K562 (cell line): ENCODE measurements at regions not wholly inside any gene's neighbourhood (a gene's known extent, or its start where the extent isn't known, plus 50 kb on each side); places are given as distances from the start of the nearest gene placed in this dataset.

Experiments
- ATAC-seq: fragments of 200-7000 bp; cut with Tn5 transposase; 3 replicates; pipeline ENCODE4 v1.9.1; 2020; ENCODE audit warnings: moderate library complexity
- BruUV-seq: library from RNA; stranded (reverse); fragments of 400-500 nt; replicated peaks from 2 replicates; lab custom pipeline; 2021; lab: Mats Ljungman, UMichigan
- CTCF ChIA-PET: fragments of 300-600 bp; formaldehyde crosslinking; extraction: SDS; loops from one replicate; lab custom pipeline; 2021; ENCODE audit warnings: low intra/inter-chr PET ratio; lab: Yijun Ruan, JAX
- POLR2A ChIA-PET: fragments of 300-600, 350-650 bp; sonication (Branson Sonifier 250); formaldehyde crosslinking; extraction: SDS; loops from one replicate; lab custom pipeline; 2021; ENCODE audit warnings: antibody characterized with exemption, inconsistent platforms; lab: Yijun Ruan, JAX
- DNase-seq, 4 experiments: peaks; one replicate each; pipeline versions ENCODE4 v3.0.0 to v3.0.0-alpha.2; 2011 to 2018; ENCODE audit warnings: low spot score in 3 of 4, mixed read lengths in 3 of 4; ENCODE audit errors: extremely low read depth in 1 of 4
- FAIRE-seq: peaks from 2 replicates; lab custom pipeline; 2011; peaks lifted over from hg19 to GRCh38; lab: Jason Lieb, UNC
- H2AFZ ChIP-seq: 2 replicates; pipeline ENCODE4 v1.6.0; 2011; ENCODE audit warnings: low read depth, low read length, control low read depth, inconsistent platforms
- H3K27ac ChIP-seq: fragments of 200-600 bp; 3 replicates; pipeline ENCODE4 v1.8.0; 2011; ENCODE audit warnings: low read depth, mild to moderate bottlenecking, control low read depth, inconsistent platforms, low read length, moderate library complexity, mixed read lengths; ENCODE audit errors: extremely low read depth
- H3K27me3 ChIP-seq, 2 experiments: fragments of 300-600 bp in 1 of 2; 2 replicates in 1 of 2; 3 replicates in 1 of 2; pipeline versions ENCODE4 v1.6.0 to v1.8.0; 2011; ENCODE audit warnings: inconsistent platforms in 2 of 2, low read length in 2 of 2, mild to moderate bottlenecking in 1 of 2, mixed read lengths in 1 of 2, moderate library complexity in 1 of 2; ENCODE audit not compliant: control insufficient read depth in 2 of 2, insufficient read depth in 2 of 2
- H3K36me3 ChIP-seq: fragments of 300-600 bp; 3 replicates; pipeline ENCODE4 v1.8.0; 2011; ENCODE audit warnings: mild to moderate bottlenecking, low read length, inconsistent platforms; ENCODE audit not compliant: control insufficient read depth, insufficient read depth
- H3K4me1 ChIP-seq, 2 experiments: fragments of 200-600 bp in 1 of 2; replicated peaks in 1 of 2; 2 replicates in 1 of 2; 3 replicates in 1 of 2; pipeline versions ENCODE4 v1.5.1 to v1.8.0; 2011; ENCODE audit warnings: inconsistent platforms in 2 of 2, low read length in 2 of 2, mild to moderate bottlenecking in 1 of 2, mixed read lengths in 1 of 2, moderate library complexity in 1 of 2; ENCODE audit not compliant: control insufficient read depth in 2 of 2, insufficient read depth in 2 of 2
- H3K4me2 ChIP-seq: 2 replicates; pipeline ENCODE4 v1.6.1; 2011; ENCODE audit warnings: low read length, control low read depth, inconsistent platforms, mixed read lengths; ENCODE audit not compliant: insufficient read depth
- H3K4me3 ChIP-seq: fragments of 200-600 bp; sonication (generic), shearing (Covaris generic); 2 replicates; pipeline ENCODE4 v1.5.1; 2016; ENCODE audit warnings: control low read depth, inconsistent platforms
- H3K79me2 ChIP-seq: fragments of 200-600 bp; 3 replicates; pipeline ENCODE4 v1.8.0; 2011; ENCODE audit warnings: low read length, inconsistent platforms; ENCODE audit not compliant: control insufficient read depth, insufficient read depth
- H3K9ac ChIP-seq, 2 experiments: 2 replicates each; pipeline versions ENCODE4 v1.6.0 to v1.6.1; 2011; ENCODE audit warnings: low read depth in 2 of 2, low read length in 2 of 2, control low read depth in 1 of 2, inconsistent platforms in 1 of 2, mild to moderate bottlenecking in 1 of 2, mixed read lengths in 1 of 2; ENCODE audit not compliant: insufficient read depth in 1 of 2
- H3K9me1 ChIP-seq: one replicate; pipeline ENCODE4 v1.6.0; 2011; ENCODE audit warnings: inconsistent platforms, mild to moderate bottlenecking, low read length, moderate library complexity; ENCODE audit not compliant: control insufficient read depth, insufficient read depth
- H3K9me3 ChIP-seq: replicated peaks from 2 replicates; pipeline ENCODE4 v1.5.1; 2011; ENCODE audit warnings: low read depth, low read length, inconsistent platforms; ENCODE audit not compliant: control insufficient read depth, insufficient read depth
- H4K20me1 ChIP-seq: replicated peaks from 2 replicates; pipeline ENCODE4 v1.6.1; 2011; ENCODE audit warnings: low read length, inconsistent platforms, mixed read lengths; ENCODE audit not compliant: control insufficient read depth, insufficient read depth
- CBFA2T3 ChIP-seq: fragments of 450-650 bp; IDR thresholded peaks from 2 replicates; pipeline ENCODE4 v1.6.1; 2017
- FOXJ2 ChIP-seq: fragments of 200-800 bp; sonication (Bioruptor generic); IDR thresholded peaks from 2 replicates; pipeline ENCODE4 v1.6.1; 2016; ENCODE audit warnings: missing genetic modification characterization, missing compliant biosample characterization
- FOXK2 ChIP-seq, 2 experiments: fragments of 450-650 bp; IDR thresholded peaks in 1 of 2; conservative IDR thresholded peaks in 1 of 2; 2 replicates each; pipeline ENCODE4 v1.6.1; 2016; ENCODE audit warnings: low read depth in 2 of 2, mild to moderate bottlenecking in 1 of 2
- ILF3 ChIP-seq: fragments of 450-650 bp; IDR thresholded peaks from 2 replicates; pipeline ENCODE4 v1.6.1; 2018; ENCODE audit warnings: antibody characterized with exemption, mild to moderate bottlenecking, moderate library complexity, borderline replicate concordance
- MXI1 ChIP-seq: IDR thresholded peaks from 2 replicates; pipeline ENCODE4 v1.6.1; 2011; ENCODE audit warnings: low read depth, mild to moderate bottlenecking, improper control_type of control experiment, low read length
- SIX5 ChIP-seq, 2 experiments: IDR thresholded peaks; 2 replicates each; pipeline ENCODE4 v1.6.1; 2011; ENCODE audit warnings: low read length in 2 of 2, borderline replicate concordance in 1 of 2, low read depth in 1 of 2, mild to moderate bottlenecking in 1 of 2, moderate library complexity in 1 of 2; ENCODE audit not compliant: insufficient read depth in 1 of 2
- SMAD1 ChIP-seq: fragments of 150-350 bp; IDR thresholded peaks from 2 replicates; pipeline ENCODE4 v1.6.1; 2014; ENCODE audit warnings: low read length, low read depth; ENCODE audit not compliant: partially characterized antibody
- SREBF1 ChIP-seq: fragments of 150-350 bp; IDR thresholded peaks from 2 replicates; pipeline ENCODE4 v1.6.1; 2014; ENCODE audit warnings: antibody characterized with exemption, low read depth, low read length, borderline replicate concordance
- ZBTB40 ChIP-seq, 2 experiments: fragments of 450-650 bp in 1 of 2; sonication (generic) in 1 of 2; formaldehyde crosslinking in 1 of 2; IDR thresholded peaks; 2 replicates each; pipeline versions ENCODE4 v1.7.1 to v1.9.0; 2016 to 2022; ENCODE audit warnings: inconsistent platforms in 1 of 2, mild to moderate bottlenecking in 1 of 2, missing genetic modification reagents in 1 of 2
- ZNF143 ChIP-seq: sonication (generic); formaldehyde crosslinking; IDR thresholded peaks from 2 replicates; pipeline ENCODE4 v1.9.0; 2022; ENCODE audit warnings: mild to moderate bottlenecking, missing genetic modification reagents
- ZNF165 ChIP-seq: fragments of 250-450 bp; sonication (Bioruptor Pico); IDR thresholded peaks from 2 replicates; pipeline ENCODE4 v1.4.0; 2020; ENCODE audit warnings: borderline replicate concordance
- ZNF583 ChIP-seq: fragments of 250-450 bp; sonication (Bioruptor Pico); IDR thresholded peaks from 2 replicates; pipeline ENCODE4 v1.4.0; 2020
- ZNF696 ChIP-seq: fragments of 250-450 bp; sonication (Bioruptor Pico); conservative IDR thresholded peaks from 2 replicates; pipeline ENCODE4 v1.4.0; 2020; ENCODE audit warnings: mild to moderate bottlenecking, moderate library complexity
- WGBS: fragments of 100-300 bp; shearing (Covaris generic); methylation state at CpG from one replicate; pipeline ENCODE4 v1.1.6; 2016; ENCODE audit warnings: low coverage, mixed read lengths; ENCODE audit not compliant: insufficient coverage; ENCODE audit errors: missing lambda C conversion rate; 5-methylcytosine and 5-hydroxymethylcytosine counted together
- in situ Hi-C: fragments of 300-500 bp; cut with MboI; formaldehyde crosslinking; loops from 4 replicates; pipeline ENCODE4 v1.15.0; 2018; ENCODE audit warnings: inconsistent platforms, mixed read lengths
- intact Hi-C: fragments of 100-400 bp; cut with micrococcal nuclease; formaldehyde crosslinking; loops from 2 replicates; pipeline ENCODE4 v1.14.2; 2022

GRCh38 chr14:81662066-81662465 is 128.4 kb upstream of the SEL1L start:
- CTCF ChIA-PET: no interaction called here
- H2AFZ ChIP-seq: no peak overlapping the region
- ATAC-seq (no peak), DNase-seq (no peak), FAIRE-seq (no peak)
- WGBS: 0% methylated on average over 5 of the region's 5 CpGs
- no peaks in the 10 kb centered on the region for H4K20me1 ChIP-seq
- POLR2A ChIA-PET: no interaction called here
- no peak overlapping the region for H3K4me2 ChIP-seq
- no peak overlapping the region for H3K27ac ChIP-seq
- H3K4me3 ChIP-seq: no peak overlapping the region
- H3K27me3 ChIP-seq: no peaks in the 10 kb centered on the region
- no peaks in the 10 kb centered on the region for H3K4me1 ChIP-seq
- intact Hi-C loops: no loop called here
- H3K9me3 ChIP-seq: no peaks in the 10 kb centered on the region
- no peaks in the 10 kb centered on the region for H3K36me3 ChIP-seq
- TF ChIP-seq ZNF583 (CRISPR knock-in tag) (no peak), MXI1 (no peak), ZBTB40 (IDR thresholded peaks at IDR 0.05) (no peak), ZBTB40 (CRISPR knock-in tag; IDR thresholded peaks at IDR 0.05) (no peak), ZNF165 (CRISPR knock-in tag) (no peak), ZNF696 (no peak), SREBF1 (no peak), SIX5 (IDR thresholded peaks at IDR 0.05; ENCODE audit: borderline replicate concordance in 1 of 2, insufficient read depth in 1 of 2, low read depth in 1 of 2, low read length in 2 of 2) (no peak), FOXK2 (conservative IDR thresholded peaks at IDR 0.05 in 1 of 2, IDR thresholded peaks at IDR 0.05 in 1 of 2; ENCODE audit: low read depth in 2 of 2) (no peak), ILF3 (no peak), CBFA2T3 (no peak), FOXJ2 (no peak), SMAD1 (no peak), ZNF143 (CRISPR knock-in tag) (no peak)
- no peaks in the 10 kb centered on the region for H3K9me1 ChIP-seq
- no peaks in the 10 kb centered on the region for H3K79me2 ChIP-seq
- no TSS peak for BruUV-seq
- in situ Hi-C loops: no loop called here
- no peak overlapping the region for H3K9ac ChIP-seq
